CD4-positive, CD25-positive, alpha-beta regulatory T cell (primary cell): ENCODE measurements at regions not wholly inside any gene's neighbourhood (a gene's known extent, or its start where the extent isn't known, plus 50 kb on each side); places are given as distances from the start of the nearest gene placed in this dataset.

Experiments used
- ATAC-seq, 2 donors: fragments of 150-1000 bp; cut with Tn5 transposase; one replicate each; pipeline ENCODE4 v1.10.0; 2021; ENCODE audit warnings: low read depth in 2 of 2, moderate number of reproducible peaks in 2 of 2, moderate library complexity in 1 of 2
- DNase-seq, 3 donors: peaks; one replicate each; pipeline versions ENCODE4 v3.0.0 to v3.0.0-alpha.2; 2012 to 2022; ENCODE audit warnings: mixed read lengths in 1 of 3
- H3K27ac ChIP-seq: one replicate; pipeline ENCODE4 v1.7.0; 2013; ENCODE audit warnings: mild to moderate bottlenecking, low read length; ENCODE audit not compliant: insufficient read depth, poor library complexity, severe bottlenecking
- H3K27me3 ChIP-seq: one replicate; pipeline ENCODE4 v1.7.0; 2013; ENCODE audit warnings: low read length; ENCODE audit not compliant: control insufficient read depth, insufficient read depth
- H3K36me3 ChIP-seq: one replicate; pipeline ENCODE4 v1.7.0; 2013; ENCODE audit warnings: mild to moderate bottlenecking, low read length, moderate library complexity; ENCODE audit not compliant: control insufficient read depth, insufficient read depth
- H3K4me1 ChIP-seq: 2 replicates; pipeline ENCODE4 v1.7.0; 2013; ENCODE audit warnings: mild to moderate bottlenecking, low read length; ENCODE audit not compliant: insufficient read depth, control insufficient read depth, poor library complexity, severe bottlenecking
- H3K4me3 ChIP-seq: one replicate; pipeline ENCODE4 v1.7.0; 2013; ENCODE audit warnings: low read depth, mild to moderate bottlenecking, low read length, moderate library complexity
- H3K9me3 ChIP-seq, 2 experiments: 1 replicate in 1 of 2; 2 replicates in 1 of 2; pipeline ENCODE4 v1.7.0; 2013; ENCODE audit warnings: low read length in 2 of 2, mild to moderate bottlenecking in 1 of 2, moderate library complexity in 1 of 2; ENCODE audit not compliant: control insufficient read depth in 2 of 2
- H3K27ac Mint-ChIP-seq, 3 donors: one replicate each; pipeline ENCODE4 v1.8.0; 2020 to 2022; ENCODE audit warnings: mild to moderate bottlenecking in 3 of 3, mixed read lengths in 3 of 3, moderate library complexity in 2 of 3
- H3K27me3 Mint-ChIP-seq: one replicate; pipeline ENCODE4 v1.8.0; 2022; ENCODE audit warnings: mild to moderate bottlenecking, mixed read lengths
- H3K36me3 Mint-ChIP-seq: one replicate; pipeline ENCODE4 v1.8.0; 2020; ENCODE audit warnings: mixed read lengths
- H3K4me1 Mint-ChIP-seq, 4 donors: one replicate each; pipeline ENCODE4 v1.8.0; 2020 to 2022; ENCODE audit warnings: mixed read lengths in 4 of 4, mild to moderate bottlenecking in 1 of 4
- H3K4me3 Mint-ChIP-seq, 4 donors: one replicate each; pipeline ENCODE4 v1.8.0; 2020 to 2022; ENCODE audit warnings: mild to moderate bottlenecking in 4 of 4, mixed read lengths in 4 of 4, moderate library complexity in 3 of 4
- H3K9me3 Mint-ChIP-seq, 7 donors: one replicate each; pipeline ENCODE4 v1.8.0; 2020 to 2022; ENCODE audit warnings: mixed read lengths in 7 of 7, mild to moderate bottlenecking in 3 of 7, moderate library complexity in 2 of 7

GRCh38 chr2:225310745-225311144 is 88.8 kb upstream of the NYAP2 start:
- Mint-ChIP-seq H3K27me3 (no peaks in the 10 kb centered on the region), H3K27ac (no peak overlapping the region), H3K9me3 (no peaks in the 10 kb centered on the region), H3K4me3 (no peak overlapping the region), H3K4me1 (no peaks in the 10 kb centered on the region), H3K36me3 (no peaks in the 10 kb centered on the region)
- DNase-seq (no peak), ATAC-seq (no peak)
- Histone ChIP-seq H3K9me3 (no peaks in the 10 kb centered on the region), H3K27me3 (no peaks in the 10 kb centered on the region), H3K27ac (no peak overlapping the region), H3K4me3 (no peak overlapping the region), H3K4me1 (no peaks in the 10 kb centered on the region), H3K36me3 (no peaks in the 10 kb centered on the region)

GRCh38 chr2:225309516-225309915 is 90.0 kb upstream of the NYAP2 start:
- no peaks in the 10 kb centered on the region for H3K36me3 ChIP-seq
- no peak overlapping the region for H3K4me3 ChIP-seq
- Mint-ChIP-seq H3K36me3 (no peaks in the 10 kb centered on the region), H3K27me3 (no peaks in the 10 kb centered on the region), H3K4me3 (no peak overlapping the region), H3K27ac (no peak overlapping the region), H3K4me1 (no peaks in the 10 kb centered on the region), H3K9me3 (no peaks in the 10 kb centered on the region)
- DNase-seq (no peak), ATAC-seq (no peak)
- H3K9me3 ChIP-seq: no peaks in the 10 kb centered on the region
- H3K27ac ChIP-seq: no peak overlapping the region
- no peaks in the 10 kb centered on the region for H3K27me3 ChIP-seq
- no peaks in the 10 kb centered on the region for H3K4me1 ChIP-seq

- H3K27me3 ChIP-seq: no peaks in the 10 kb centered on the region
- Mint-ChIP-seq H3K27me3 (no peaks in the 10 kb centered on the region), H3K36me3 (no peaks in the 10 kb centered on the region), H3K4me3 (no peak overlapping the region), H3K4me1 (no peaks in the 10 kb centered on the region), H3K9me3 (peaks cover 0 to 13% (median 0%) of the 10 kb centered on the region in 7 donors), H3K27ac (no peak overlapping the region)
- no peak overlapping the region for H3K27ac ChIP-seq
- no peak for DNase-seq
- no peaks in the 10 kb centered on the region for H3K36me3 ChIP-seq
- no peaks in the 10 kb centered on the region for H3K9me3 ChIP-seq
- H3K4me1 ChIP-seq: no peaks in the 10 kb centered on the region
- H3K4me3 ChIP-seq: no peak overlapping the region
- ATAC-seq: no peak
Measured at GRCh38 chr2:225296951-225297350, 102.6 kb upstream of the NYAP2 start.

GRCh38 chr2:225295102-225295501 is 104.4 kb upstream of the NYAP2 start:
- Mint-ChIP-seq H3K4me3 (no peak overlapping the region), H3K27ac (no peak overlapping the region), H3K9me3 (peaks cover 0 to 2% (median 0%) of the 10 kb centered on the region in 7 donors), H3K4me1 (no peaks in the 10 kb centered on the region), H3K27me3 (no peaks in the 10 kb centered on the region), H3K36me3 (no peaks in the 10 kb centered on the region)
- H3K9me3 ChIP-seq: no peaks in the 10 kb centered on the region
- no peak overlapping the region for H3K27ac ChIP-seq
- H3K36me3 ChIP-seq: no peaks in the 10 kb centered on the region
- no peaks in the 10 kb centered on the region for H3K27me3 ChIP-seq
- ATAC-seq (no peak), DNase-seq (no peak)
- H3K4me1 ChIP-seq: no peaks in the 10 kb centered on the region
- no peak overlapping the region for H3K4me3 ChIP-seq

- no peaks in the 10 kb centered on the region for H3K36me3 Mint-ChIP-seq
- no peak for DNase-seq
- Histone ChIP-seq H3K4me3 (no peak overlapping the region), H3K27ac (no peak overlapping the region), H3K9me3 (no peaks in the 10 kb centered on the region), H3K27me3 (no peaks in the 10 kb centered on the region), H3K4me1 (no peaks in the 10 kb centered on the region), H3K36me3 (no peaks in the 10 kb centered on the region)
- no peak for ATAC-seq
- no peak overlapping the region for H3K27ac Mint-ChIP-seq
- no peaks in the 10 kb centered on the region for H3K27me3 Mint-ChIP-seq
- H3K9me3 Mint-ChIP-seq: peaks cover 0 to 2% (median 0%) of the 10 kb centered on the region in 7 donors
- H3K4me1 Mint-ChIP-seq: no peaks in the 10 kb centered on the region
- H3K4me3 Mint-ChIP-seq: no peak overlapping the region
Measured at GRCh38 chr2:225293638-225294037, 105.9 kb upstream of the NYAP2 start.

- H3K27ac Mint-ChIP-seq: no peak overlapping the region
- ATAC-seq (no peak), DNase-seq (no peak)
- no peaks in the 10 kb centered on the region for H3K36me3 ChIP-seq
- H3K36me3 Mint-ChIP-seq: no peaks in the 10 kb centered on the region
- no peaks in the 10 kb centered on the region for H3K4me1 ChIP-seq
- H3K9me3 Mint-ChIP-seq: peaks cover 0 to 2% (median 0%) of the 10 kb centered on the region in 7 donors
- no peak overlapping the region for H3K4me3 Mint-ChIP-seq
- no peaks in the 10 kb centered on the region for H3K4me1 Mint-ChIP-seq
- H3K27ac ChIP-seq: no peak overlapping the region
- H3K27me3 ChIP-seq: no peaks in the 10 kb centered on the region
- H3K27me3 Mint-ChIP-seq: no peaks in the 10 kb centered on the region
- no peaks in the 10 kb centered on the region for H3K9me3 ChIP-seq
- no peak overlapping the region for H3K4me3 ChIP-seq
Measured at GRCh38 chr2:225290757-225291400, 108.6 kb upstream of the NYAP2 start.

GRCh38 chr2:225289659-225290058 is 109.9 kb upstream of the NYAP2 start:
- Histone ChIP-seq H3K27ac (no peak overlapping the region), H3K36me3 (no peaks in the 10 kb centered on the region), H3K27me3 (no peaks in the 10 kb centered on the region), H3K4me3 (no peak overlapping the region), H3K4me1 (no peaks in the 10 kb centered on the region), H3K9me3 (no peaks in the 10 kb centered on the region)
- H3K27me3 Mint-ChIP-seq: no peaks in the 10 kb centered on the region
- no peak overlapping the region for H3K4me3 Mint-ChIP-seq
- ATAC-seq (no peak), DNase-seq (no peak)
- H3K9me3 Mint-ChIP-seq: peaks cover 0 to 2% (median 0%) of the 10 kb centered on the region in 7 donors
- no peak overlapping the region for H3K27ac Mint-ChIP-seq
- no peaks in the 10 kb centered on the region for H3K4me1 Mint-ChIP-seq
- no peaks in the 10 kb centered on the region for H3K36me3 Mint-ChIP-seq

GRCh38 chr2:225288986-225289385 is 110.5 kb upstream of the NYAP2 start:
- no peaks in the 10 kb centered on the region for H3K9me3 ChIP-seq
- no peaks in the 10 kb centered on the region for H3K4me1 ChIP-seq
- no peaks in the 10 kb centered on the region for H3K36me3 Mint-ChIP-seq
- no peaks in the 10 kb centered on the region for H3K27me3 ChIP-seq
- no peak for DNase-seq
- no peak for ATAC-seq
- H3K4me1 Mint-ChIP-seq: no peaks in the 10 kb centered on the region
- H3K27ac ChIP-seq: no peak overlapping the region
- no peak overlapping the region for H3K27ac Mint-ChIP-seq
- no peak overlapping the region for H3K4me3 Mint-ChIP-seq
- H3K36me3 ChIP-seq: no peaks in the 10 kb centered on the region
- no peaks in the 10 kb centered on the region for H3K27me3 Mint-ChIP-seq
- H3K9me3 Mint-ChIP-seq: peaks cover 0 to 2% (median 0%) of the 10 kb centered on the region in 7 donors
- no peak overlapping the region for H3K4me3 ChIP-seq
